HG03095 (cell line): ENCODE measurements at regions not wholly inside any gene's neighbourhood (a gene's known extent, or its start where the extent isn't known, plus 50 kb on each side); places are given as distances from the start of the nearest gene placed in this dataset.
"Not testable (repeated sequence)": the region's sequence is repeated elsewhere in the genome, so short reads cannot be mapped to it uniquely, and the experiment has no call there.

Experiments used
- ATAC-seq: cut with Tn5 transposase; IDR thresholded peaks from one replicate; pipeline ENCODE4 v1.9.1; 2021; ENCODE audit warnings: moderate library complexity; ENCODE audit not compliant: unreplicated experiment

DNA sequence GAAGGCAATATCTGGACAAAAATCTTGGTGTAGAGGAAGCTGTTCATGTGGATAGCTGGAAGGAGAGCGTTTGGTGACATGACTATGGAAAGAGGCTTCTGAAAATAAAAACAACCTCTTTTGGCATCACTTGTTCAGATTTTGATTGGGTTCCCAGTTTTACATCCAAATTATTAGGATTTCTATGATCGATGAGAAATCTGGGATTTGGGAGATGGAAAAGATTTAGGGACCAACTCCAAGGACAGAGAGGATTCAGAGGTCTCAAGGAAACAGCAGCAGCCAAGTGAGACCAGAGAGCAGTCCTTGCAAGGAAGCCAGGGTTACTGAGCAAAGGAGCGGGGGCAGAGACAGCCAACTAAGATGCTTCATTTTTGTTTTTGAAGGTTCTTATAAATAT is 441.7 kb downstream of the TRIB2 start:
- ATAC-seq: no peak

DNA sequence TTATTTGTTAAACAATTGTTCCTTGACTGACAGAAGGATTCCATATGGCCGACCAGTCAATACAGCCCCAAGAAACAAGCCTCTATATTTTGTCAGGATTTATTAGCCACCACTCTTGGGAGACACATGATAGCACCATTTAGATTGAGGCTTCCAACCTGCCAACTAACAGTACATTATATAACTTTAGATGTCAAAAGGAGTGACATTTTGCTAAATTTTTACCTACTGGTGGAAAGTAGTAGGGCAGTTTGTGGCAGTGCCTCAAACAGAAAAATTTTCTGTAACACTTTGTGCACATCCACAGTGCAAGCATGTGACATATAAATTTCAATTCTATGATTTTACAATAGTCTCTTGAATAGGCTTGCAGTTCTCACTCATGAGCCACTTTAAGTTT is 464.0 kb downstream of the TRIB2 start:
- no peak for ATAC-seq

DNA sequence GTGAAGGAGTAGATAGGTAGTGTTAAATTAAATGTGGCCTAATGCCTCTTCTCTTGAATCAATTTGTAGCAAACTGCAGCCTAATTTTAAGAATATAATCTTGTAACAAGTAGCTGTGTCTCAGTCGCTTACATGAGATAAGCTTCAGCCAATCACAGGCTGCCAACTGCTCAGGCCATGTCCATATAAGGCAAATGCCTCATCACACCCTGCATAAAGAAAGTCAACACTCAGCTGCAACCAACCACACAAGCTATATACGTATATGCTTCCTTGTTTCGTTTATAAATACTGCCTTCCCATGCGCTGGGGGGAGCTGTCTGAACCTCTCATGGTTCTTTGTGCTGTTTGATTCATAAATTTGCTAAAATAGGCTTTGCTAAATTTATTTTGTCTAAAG is 476.3 kb downstream of the TRIB2 start:
- peak; percentile 81 for ATAC-seq

DNA sequence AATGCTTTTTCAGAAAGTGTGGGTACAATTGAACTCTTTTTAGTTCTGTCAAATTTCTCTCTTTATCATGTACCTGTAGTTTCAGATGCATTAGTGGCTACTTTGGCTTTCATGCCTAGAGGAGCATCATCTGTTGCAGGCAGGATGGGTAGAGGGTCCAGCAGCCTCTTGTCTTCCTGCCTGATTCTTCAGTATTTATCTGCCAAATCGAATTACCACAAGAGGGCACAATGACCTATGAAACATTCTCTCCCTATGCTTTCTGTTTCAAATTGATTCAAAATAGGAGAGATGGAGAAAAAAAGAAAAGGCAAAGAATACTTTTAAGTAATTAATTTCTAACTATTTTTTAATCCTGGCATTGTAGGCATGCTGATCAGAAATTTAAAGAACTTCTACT is 477.2 kb downstream of the TRIB2 start:
- ATAC-seq: no peak

DNA sequence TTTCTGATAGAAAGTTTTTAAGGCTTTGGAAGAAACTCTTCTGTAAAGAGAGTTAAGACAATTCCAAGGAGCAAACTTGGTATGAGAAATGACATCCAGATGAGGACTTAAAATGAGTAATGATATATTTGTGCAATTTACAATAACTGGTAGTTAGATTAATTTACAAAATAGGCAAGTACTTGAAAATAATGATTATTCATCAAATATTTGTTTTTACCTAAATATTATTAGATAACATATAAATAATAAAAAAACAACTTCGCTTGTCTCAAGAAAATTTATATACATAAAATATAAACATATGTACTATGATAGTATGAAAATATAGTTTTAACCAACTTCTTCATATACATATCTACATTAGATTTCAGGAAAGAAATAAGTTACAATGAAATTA is 478.5 kb downstream of the TRIB2 start:
- no peak for ATAC-seq

DNA sequence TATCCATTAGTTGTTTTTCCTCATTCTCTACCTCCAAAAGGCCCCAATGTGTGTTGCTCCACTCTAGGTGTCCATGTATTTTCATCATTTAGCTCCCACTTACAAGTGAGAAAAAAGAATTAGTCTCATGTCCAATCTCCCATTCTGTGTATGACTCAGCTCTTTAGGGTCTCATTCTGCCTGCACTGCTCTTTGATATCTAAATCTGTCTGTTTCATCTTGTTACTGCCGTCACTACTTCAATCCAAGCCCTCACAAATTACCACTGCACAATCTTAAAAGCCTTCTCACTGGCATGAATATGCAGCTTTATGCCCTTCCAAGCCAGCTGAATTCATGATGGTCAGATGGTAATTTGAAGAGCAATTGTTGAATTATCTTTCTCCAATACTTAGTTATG is 480.5 kb downstream of the TRIB2 start:
- no peak for ATAC-seq

DNA sequence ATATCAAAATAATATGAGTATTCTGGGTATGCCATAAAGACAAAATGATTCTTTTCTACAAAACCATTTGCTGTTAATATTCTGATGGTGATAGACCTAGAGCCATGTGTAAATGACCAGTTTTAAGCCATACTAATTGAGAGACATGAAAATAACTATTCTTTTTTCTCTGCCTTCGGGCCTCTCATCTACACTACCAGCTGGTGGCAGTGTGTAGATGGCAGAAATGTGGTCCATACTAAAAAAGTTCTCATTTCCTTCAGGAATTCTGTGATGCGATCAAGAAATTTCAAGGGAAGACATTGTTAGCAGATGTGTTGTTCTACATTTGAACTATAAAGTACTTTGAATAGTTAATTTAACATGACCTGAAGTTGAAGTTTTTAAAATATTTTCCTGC is 485.2 kb downstream of the TRIB2 start:
- ATAC-seq: no peak

DNA sequence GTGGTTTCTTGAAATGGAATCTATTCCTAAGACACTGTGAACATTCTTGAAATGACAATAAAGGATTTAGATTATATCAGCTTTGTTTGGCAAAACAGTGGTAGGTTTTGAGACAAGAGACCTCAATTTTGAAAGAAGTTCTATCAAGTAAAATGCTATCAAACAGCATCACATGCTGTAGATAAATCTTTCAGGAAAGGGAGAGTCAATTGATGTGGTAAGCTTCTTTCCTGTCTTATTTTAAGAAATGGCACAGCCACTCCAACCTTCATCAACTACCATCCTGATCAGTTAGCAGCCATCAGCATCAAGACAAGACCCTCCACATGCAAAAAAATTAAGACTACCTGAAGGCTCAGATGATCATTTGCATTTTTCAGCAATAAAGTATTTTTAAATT is 495.4 kb downstream of the TRIB2 start:
- ATAC-seq: no peak

DNA sequence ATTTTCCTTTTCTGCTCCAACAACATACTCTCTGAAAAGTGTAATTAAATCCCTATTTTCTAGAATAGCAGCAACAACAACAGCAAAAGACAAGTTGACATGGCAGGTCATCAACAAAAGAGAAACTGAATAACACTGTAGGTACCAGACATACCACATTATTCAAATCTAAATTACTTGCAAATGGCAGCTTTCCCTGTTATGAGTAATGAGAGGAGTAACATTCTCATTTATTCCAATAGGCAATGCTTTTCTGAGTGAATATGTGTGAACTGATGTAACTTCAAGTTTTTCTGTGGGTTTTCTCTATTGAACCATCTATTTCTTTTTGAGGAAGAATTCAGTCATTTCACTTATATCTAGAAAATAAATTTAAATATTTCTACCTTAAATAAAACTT is 501.5 kb downstream of the TRIB2 start:
- ATAC-seq: no peak

DNA sequence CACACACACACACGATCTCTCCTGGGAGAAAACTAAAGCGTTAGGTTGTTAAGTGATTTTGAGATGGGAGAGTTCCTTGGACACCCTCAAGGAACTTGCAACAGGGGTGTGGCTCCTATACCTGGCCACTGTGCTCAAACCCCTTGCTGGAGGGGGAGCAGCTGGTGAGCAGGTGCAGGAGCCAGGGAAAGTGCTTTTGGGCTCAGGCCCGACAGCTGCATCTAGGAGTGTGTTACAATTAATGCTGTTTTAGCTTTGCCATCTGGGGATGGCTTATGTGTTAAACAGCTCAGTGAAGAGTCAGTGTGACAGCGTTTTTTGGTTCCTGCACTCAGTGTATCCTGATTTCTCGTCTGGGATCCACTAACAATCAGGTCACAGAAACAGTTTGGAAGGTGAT is 510.8 kb downstream of the TRIB2 start:
- no peak for ATAC-seq

DNA sequence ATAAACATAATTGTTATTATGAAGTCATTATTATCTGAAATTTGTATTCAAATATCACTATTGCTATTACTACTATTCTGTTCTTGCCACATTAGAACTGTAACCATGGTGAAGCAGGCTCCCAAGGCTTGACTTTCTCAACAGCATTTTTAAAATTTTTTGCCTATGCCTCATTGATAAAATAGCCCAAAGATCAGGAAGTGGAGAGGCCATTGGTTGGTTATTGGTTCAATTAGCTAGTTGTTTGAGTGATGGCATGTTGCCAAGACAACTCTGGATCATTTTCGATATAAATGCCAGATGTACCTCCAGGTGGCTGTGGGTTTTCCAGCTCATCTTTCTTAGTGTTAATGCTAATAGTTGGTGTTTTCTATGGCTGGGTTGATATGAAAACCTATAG is 513.5 kb downstream of the TRIB2 start:
- no peak for ATAC-seq

DNA sequence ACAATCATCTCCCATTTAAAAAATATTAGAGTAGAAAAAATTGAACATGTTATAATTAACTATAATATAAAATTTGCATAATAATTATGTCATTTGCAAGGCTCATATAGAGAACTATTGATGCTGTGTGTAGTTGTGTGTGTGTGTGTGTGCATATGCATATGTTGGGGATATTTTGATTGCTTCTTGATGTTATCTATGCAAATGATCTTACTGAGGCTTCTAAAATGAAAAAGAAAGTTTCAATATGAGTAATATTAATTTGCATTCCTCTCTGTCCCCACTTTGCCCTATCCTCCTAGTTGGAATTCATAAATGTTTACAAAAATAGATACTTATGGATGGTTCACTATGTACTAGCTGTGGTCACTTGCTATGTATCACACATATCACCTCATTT is 523.3 kb downstream of the TRIB2 start:
- ATAC-seq: no peak

DNA sequence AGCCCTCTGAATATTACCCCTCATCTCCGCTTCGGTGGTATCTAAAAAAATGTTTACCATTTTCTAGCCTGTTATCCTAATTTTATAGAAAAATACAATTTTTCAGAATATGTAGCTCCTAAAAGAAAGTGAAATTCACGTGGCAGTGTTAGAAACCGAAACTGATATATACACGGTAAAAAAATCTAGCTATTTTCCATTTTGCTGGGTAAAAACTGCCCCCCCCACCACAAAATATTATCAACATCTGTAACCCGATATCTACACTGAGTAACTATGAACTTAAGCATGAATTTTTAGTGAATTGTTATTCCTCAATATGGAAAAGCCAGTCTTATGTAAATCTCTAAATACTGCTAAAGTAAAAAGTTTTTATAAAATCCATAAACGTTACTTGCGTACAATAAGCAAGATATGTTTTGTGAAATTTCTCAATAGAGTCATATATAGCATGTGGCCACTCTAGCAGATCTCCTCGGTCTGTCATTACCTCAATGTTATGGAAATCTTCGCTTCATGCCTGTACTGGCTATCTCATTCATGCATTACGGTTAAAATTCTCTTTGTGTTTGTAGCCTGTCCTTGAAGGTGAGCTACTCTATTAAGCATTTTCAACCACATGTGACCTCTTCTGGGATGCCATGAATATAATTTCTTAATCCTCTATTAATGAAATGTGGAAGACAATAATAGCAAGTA is 524.2 kb downstream of the TRIB2 start:
- ATAC-seq: no peak

DNA sequence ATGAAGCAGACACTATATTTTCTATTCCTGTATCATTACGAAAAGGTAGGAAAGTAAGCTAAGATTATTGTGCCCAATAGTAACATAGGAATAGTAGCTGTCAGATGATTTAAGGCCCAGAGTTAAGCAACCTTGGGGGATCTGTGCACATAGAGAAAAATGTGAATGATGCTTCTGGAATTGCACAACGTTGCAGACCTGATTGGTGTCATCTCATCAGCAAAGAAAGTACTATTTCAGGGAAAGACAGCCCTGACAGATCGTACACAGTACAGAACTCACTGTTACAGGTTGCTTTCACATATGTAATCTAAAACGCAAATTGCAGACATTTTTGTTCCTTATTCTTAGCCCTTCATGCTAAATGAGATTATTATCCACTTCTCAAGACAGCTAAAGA is 535.9 kb downstream of the TRIB2 start:
- no peak for ATAC-seq

DNA sequence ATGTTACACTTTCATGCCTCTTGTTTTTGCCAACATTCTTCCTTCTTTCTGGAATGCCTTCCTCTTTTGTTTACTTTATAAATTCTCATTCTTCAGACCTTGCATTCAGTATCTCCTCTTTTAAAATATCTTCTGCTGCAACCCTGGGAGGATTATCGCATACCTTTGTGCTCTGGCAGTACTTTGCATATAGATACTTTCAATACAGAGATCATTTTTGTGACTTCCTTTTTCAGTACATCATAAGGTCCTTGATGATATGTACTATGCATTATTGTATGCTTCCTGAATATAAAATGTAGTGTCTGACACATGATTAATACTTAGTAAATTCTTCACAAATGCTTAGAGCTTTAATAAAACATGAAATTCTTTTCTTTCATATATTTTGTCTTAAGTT is 538.7 kb downstream of the TRIB2 start:
- no peak for ATAC-seq

DNA sequence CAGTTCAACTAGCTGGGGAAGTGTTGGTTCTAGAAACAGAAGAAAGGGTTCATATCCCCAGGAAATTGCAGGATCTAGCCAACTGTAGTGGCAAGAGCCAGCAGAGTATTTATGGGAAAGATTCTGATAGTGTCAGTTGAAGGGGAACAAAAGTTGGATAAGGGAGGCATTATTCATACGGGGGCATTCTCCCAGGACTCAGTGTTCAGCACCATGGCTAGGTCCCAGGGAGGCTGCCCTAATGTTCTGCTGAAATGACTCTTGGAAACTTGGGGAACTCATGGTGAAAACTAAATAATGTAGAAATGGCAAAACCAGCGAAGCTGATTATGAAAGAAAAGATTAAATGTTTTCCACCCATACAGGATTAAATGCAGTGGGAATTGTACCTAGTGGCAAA is 543.7 kb downstream of the TRIB2 start:
- no peak for ATAC-seq

DNA sequence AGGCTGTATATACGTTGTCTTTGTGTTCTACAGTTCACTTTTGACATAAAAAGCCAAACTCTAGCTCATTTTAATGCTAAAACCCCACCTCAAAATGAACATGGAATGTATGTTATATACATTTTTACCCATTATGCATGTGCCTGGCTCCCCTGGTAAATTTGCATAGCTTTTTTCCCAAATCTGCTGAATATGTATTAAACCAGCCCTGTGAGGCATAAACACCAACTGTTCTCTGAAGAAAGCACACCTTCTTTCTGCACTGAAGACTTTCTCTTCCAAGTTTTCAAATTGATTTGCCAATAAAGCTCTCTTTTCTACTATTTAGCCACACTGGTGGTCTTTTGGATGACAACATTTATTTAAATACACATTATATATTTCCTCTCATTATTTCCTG is 549.4 kb downstream of the TRIB2 start:
- no peak for ATAC-seq

DNA sequence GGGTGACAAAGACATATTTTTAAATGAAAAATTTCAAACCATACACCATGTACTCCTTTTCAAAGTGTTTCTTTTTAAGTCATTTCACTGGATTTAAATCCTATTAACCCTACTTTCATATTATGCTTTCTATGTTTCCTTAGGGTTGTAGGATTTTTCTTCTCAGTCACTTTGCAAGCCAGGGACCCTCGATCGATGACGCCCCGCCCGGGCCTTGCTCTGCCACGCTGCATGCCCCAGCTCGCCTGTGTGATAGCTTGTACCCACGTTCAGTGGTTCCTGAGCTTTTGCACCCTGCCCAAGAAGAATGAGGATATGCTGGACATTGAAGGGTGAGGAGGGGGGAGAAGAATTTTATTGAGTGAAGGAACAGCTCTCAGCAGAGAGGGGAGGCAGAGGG is 568.0 kb downstream of the TRIB2 start:
- no peak for ATAC-seq

DNA sequence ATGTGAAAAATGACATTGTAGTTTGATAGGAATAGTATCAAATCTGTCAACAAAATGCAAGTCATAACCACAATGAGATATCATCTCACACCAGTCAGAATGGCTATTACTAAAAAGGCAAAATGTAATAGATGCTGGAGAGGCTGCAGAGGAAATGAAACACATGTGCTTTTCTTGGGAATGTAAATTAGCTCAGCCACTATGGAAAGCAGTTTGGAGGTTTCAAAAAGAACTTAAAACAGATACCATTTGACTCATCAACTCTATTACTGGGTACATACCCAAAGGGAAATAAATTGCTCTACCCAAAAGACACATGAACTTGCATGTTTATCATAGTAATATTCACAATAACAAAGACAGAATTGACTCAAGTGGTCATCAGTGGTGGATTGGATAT is 572.6 kb downstream of the TRIB2 start:
- ATAC-seq: no peak

DNA sequence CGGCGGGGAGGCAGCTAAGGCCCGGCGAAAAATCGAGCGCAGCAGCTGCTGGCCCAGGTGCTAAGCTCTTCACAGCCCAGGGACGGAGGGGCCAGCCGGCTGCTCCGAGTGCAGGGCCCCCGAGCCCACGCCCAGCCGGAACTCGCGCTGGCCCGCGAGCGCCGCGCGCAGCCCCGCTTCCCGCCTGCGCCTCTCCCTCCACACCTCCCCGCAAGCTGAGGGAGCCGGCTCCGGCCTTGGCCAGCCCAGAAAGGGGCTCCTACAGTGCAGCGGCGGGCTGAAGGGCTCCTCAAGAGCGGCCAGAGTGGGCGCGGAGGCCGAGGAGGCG is 591.7 kb downstream of the TRIB2 start:
- not testable (repeated sequence) for ATAC-seq

DNA sequence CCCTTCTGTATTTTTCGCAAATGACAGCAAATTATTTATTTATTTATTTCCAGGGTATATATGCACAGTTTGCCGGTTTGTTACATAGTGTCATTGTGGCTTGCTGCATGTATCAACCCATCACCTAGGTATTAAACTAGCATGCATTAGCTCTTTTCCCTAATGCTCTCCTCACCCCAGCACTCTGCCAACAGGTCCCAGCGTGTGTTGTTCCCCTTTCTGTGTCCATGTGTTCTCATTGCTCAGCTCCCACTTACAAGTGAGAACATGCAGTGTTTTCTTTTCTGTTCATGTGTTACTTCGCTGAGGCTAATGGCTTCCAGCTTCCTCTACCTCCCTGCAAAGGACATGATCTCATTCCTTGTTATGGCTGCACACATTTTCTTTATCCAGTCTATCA is 592.3 kb downstream of the TRIB2 start:
- no peak for ATAC-seq

DNA sequence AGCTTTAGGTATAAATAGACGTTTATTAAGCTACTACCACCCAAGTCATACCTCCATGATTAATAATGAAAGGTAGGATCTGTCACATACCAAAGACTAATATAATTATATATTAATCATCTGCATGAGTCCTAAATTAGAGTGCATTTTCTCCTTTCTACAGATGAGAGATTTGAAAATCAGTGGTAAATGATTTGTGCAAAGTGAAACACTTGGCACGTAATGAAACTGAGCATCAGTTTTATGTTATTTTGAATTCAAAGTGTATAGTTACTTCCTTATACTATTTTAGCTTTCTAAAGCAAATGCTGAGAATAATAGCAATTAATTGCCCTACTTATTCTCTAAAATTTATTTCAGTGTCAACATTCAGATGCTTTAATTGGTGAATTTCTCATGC is 615.3 kb downstream of the TRIB2 start:
- no peak for ATAC-seq

DNA sequence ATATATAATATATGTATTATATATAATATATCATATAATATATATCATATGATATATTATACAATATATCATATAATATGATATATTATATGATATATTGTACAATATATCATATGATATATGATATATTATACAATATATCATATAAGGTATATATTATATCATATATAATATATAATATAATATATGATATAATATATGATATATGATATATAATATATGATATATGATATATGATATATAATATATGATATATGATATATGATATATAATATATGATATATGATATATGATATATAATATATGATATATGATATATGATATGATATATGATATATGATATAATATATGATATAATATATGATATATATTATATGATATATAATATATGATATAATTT is 617.3 kb downstream of the TRIB2 start:
- ATAC-seq: not testable (repeated sequence)

DNA sequence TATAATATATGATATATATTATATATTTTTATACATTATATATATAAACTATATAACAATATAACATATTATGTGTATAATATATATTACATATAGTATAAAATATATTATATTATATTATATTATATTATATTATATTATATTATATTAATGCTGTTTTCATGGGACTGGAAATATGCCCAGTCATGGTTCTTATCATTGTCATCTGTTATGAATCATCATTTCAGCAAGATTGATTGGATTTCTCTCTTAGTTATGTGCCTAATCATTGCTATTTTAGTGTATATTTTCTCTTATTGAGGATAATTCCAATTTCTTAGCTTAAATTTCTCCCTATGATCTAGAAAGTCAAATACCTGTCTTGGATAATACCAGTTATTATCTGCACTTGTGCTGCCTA is 617.8 kb downstream of the TRIB2 start:
- ATAC-seq: no peak
